ENCODE measurements at regions not wholly inside any gene's neighbourhood (a gene's known extent, or its start where the extent isn't known, plus 50 kb on each side); places are given as distances from the start of the nearest gene placed in this dataset.

DNA sequence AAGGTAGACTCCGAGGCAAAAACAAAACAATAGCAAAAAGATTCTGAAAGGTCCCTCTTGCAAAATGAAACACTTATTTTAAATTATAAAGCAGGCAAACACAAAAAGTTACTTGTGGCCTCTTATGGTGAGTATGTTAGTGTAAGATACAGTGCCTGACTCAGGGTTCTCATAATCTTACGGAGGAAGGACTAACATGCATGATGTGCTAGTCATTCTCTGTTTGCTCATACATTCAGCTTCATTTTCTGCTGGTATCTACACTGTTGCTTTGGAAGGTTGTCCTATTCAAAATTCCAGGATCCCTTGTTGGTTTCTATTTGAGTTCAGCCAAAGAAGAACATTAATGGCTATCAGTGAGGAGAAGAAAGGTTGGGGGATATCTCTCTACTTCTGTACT, 249.1 kb upstream of the FAM47A start:
- TF ChIP-seq CTCF (IDR thresholded peaks at IDR 0.05): no peak
- no peak for TF ChIP-seq POLR2A (IDR thresholded peaks at IDR 0.05)

Measured in right lobe of liver (tissue), 4 donors.